Trophoblast cell (in vitro differentiated cells and primary cell): ENCODE measurements at regions not wholly inside any gene's neighbourhood (a gene's known extent, or its start where the extent isn't known, plus 50 kb on each side); places are given as distances from the start of the nearest gene placed in this dataset.
"Not testable (repeated sequence)": the region's sequence is repeated elsewhere in the genome, so short reads cannot be mapped to it uniquely, and the experiment has no call there.

ENCODE experiments used
- DNase-seq, 2 donors: peaks; one replicate each; pipeline ENCODE4 v3.0.0-alpha.2; 2016
- H2AFZ ChIP-seq: 2 replicates; pipeline ENCODE4 v1.6.1; 2013; ENCODE audit warnings: low read length, moderate library complexity, mild to moderate bottlenecking; ENCODE audit not compliant: insufficient read depth, poor library complexity
- H2AK5ac ChIP-seq: 2 replicates; pipeline ENCODE4 v1.6.1; 2013; ENCODE audit warnings: mild to moderate bottlenecking, low read length
- H2BK120ac ChIP-seq: 2 replicates; pipeline ENCODE4 v1.6.1; 2013; ENCODE audit warnings: low read length, mild to moderate bottlenecking, moderate library complexity; ENCODE audit not compliant: insufficient read depth, poor library complexity
- H2BK12ac ChIP-seq: 2 replicates; pipeline ENCODE4 v1.6.1; 2013; ENCODE audit warnings: mild to moderate bottlenecking, low read length, moderate library complexity
- H2BK5ac ChIP-seq: 2 replicates; pipeline ENCODE4 v1.6.1; 2013; ENCODE audit warnings: low read length, low read depth, moderate library complexity, mild to moderate bottlenecking; ENCODE audit not compliant: poor library complexity
- H3K14ac ChIP-seq: 2 replicates; pipeline ENCODE4 v1.6.1; 2013; ENCODE audit warnings: mild to moderate bottlenecking, low read length
- H3K18ac ChIP-seq: 2 replicates; pipeline ENCODE4 v1.6.1; 2013; ENCODE audit warnings: mild to moderate bottlenecking, low read length
- H3K23ac ChIP-seq: 2 replicates; pipeline ENCODE4 v1.6.1; 2013; ENCODE audit warnings: low read length
- H3K27ac ChIP-seq: 2 replicates; pipeline ENCODE4 v1.5.1; 2013; ENCODE audit warnings: low read depth, mild to moderate bottlenecking, inconsistent platforms, low read length, moderate library complexity
- H3K27me3 ChIP-seq: 2 replicates; pipeline ENCODE4 v1.6.1; 2013; ENCODE audit warnings: inconsistent platforms, mild to moderate bottlenecking, low read length, moderate library complexity; ENCODE audit not compliant: insufficient read depth
- H3K36me3 ChIP-seq, 2 experiments: 1 replicate in 1 of 2; 2 replicates in 1 of 2; pipeline ENCODE4 v1.6.1; 2013; ENCODE audit warnings: low read length in 2 of 2, mild to moderate bottlenecking in 2 of 2, moderate library complexity in 1 of 2; ENCODE audit not compliant: insufficient read depth in 2 of 2, control insufficient read depth in 1 of 2
- H3K4ac ChIP-seq: 2 replicates; pipeline ENCODE4 v1.6.1; 2013; ENCODE audit warnings: low read depth, mild to moderate bottlenecking, low read length, moderate library complexity
- H3K4me1 ChIP-seq, 2 experiments: 1 replicate in 1 of 2; 2 replicates in 1 of 2; pipeline ENCODE4 v1.6.1; 2013; ENCODE audit warnings: low read length in 2 of 2, mild to moderate bottlenecking in 2 of 2, moderate library complexity in 1 of 2; ENCODE audit not compliant: insufficient read depth in 2 of 2, control insufficient read depth in 1 of 2
- H3K4me2 ChIP-seq: 2 replicates; pipeline ENCODE4 v1.6.1; 2013; ENCODE audit warnings: inconsistent platforms, mild to moderate bottlenecking, low read length, moderate library complexity
- H3K4me3 ChIP-seq: 2 replicates; pipeline ENCODE4 v1.5.1; 2013; ENCODE audit warnings: mild to moderate bottlenecking, low read depth, low read length, inconsistent platforms
- H3K79me1 ChIP-seq: one replicate; pipeline ENCODE4 v1.6.1; 2013; ENCODE audit warnings: low read length
- H3K79me2 ChIP-seq: 2 replicates; pipeline ENCODE4 v1.6.1; 2013; ENCODE audit warnings: low read length, mild to moderate bottlenecking; ENCODE audit not compliant: control insufficient read depth, insufficient read depth, poor library complexity
- H3K9ac ChIP-seq: 2 replicates; pipeline ENCODE4 v1.6.1; 2013; ENCODE audit warnings: mild to moderate bottlenecking, low read length
- H3K9me3 ChIP-seq: 2 replicates; pipeline ENCODE4 v1.6.1; 2013; ENCODE audit warnings: low read depth, mild to moderate bottlenecking, control low read depth, inconsistent platforms, low read length; ENCODE audit not compliant: insufficient read depth
- H4K12ac ChIP-seq: 2 replicates; pipeline ENCODE4 v1.6.1; 2013; ENCODE audit warnings: low read depth, mild to moderate bottlenecking, low read length, moderate library complexity
- H4K8ac ChIP-seq: 2 replicates; pipeline ENCODE4 v1.6.1; 2013; ENCODE audit warnings: low read depth, mild to moderate bottlenecking, low read length, moderate library complexity
- H4K91ac ChIP-seq: one replicate; pipeline ENCODE4 v1.6.1; 2013; ENCODE audit warnings: low read depth, mild to moderate bottlenecking, low read length, moderate library complexity
- WGBS: extraction: QIAGEN DNeasy Blood & Tissue Kit; methylation state at CpG from one replicate; pipeline ENCODE4 v1.1.7; 2013; ENCODE audit warnings: missing lambda C conversion rate; ENCODE audit not compliant: insufficient read length, insufficient coverage; ENCODE audit errors: extremely low coverage; 5-methylcytosine and 5-hydroxymethylcytosine counted together

DNA sequence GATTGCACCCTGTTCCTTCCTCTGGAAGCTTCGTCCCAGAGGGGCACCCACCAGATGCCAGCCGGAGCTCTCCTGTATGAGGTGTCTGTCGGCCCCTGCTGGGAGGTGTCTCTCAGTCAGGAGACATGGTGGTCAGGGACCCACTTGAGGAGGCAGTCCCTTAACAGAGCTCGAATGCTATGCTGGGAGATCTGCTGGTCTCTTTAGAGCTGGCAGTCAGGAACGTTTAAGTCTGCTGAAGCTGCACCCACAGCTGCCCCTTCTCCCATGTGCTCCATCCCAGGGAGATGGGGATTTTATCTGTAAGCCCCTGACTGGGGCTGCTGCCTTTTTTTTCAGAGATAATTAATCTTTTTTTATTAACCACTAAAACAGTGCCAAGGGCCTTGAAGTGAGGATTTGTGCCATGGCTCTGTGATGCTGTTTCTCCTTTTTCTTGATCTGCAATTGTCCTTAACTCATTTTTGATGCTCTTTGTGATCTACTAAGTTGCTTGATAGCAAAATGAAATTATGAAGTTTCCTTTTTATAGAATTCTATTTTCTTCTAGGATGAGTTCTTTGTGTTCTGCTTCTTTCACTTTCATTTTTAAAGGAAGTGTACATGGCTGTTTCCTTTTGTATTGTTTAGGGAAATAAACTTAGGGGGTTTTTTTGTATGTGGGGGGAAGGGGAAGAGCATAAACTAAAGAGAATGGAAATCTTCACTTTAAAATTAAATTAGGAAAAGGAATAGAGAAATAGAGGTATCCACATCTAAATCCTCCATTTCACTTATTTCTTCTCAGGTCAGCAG, 2275.9 kb downstream of the EPHA3 start:
- H3K4ac ChIP-seq, H2AK5ac ChIP-seq, H3K27me3 ChIP-seq, H2AFZ ChIP-seq, H3K27ac ChIP-seq, H3K4me3 ChIP-seq, H3K79me1 ChIP-seq, H3K36me3 ChIP-seq, H4K12ac ChIP-seq, H3K18ac ChIP-seq, H3K4me2 ChIP-seq, H3K9me3 ChIP-seq, H3K79me2 ChIP-seq, H4K91ac ChIP-seq, H3K4me1 ChIP-seq, H3K14ac ChIP-seq, H4K8ac ChIP-seq, H2BK12ac ChIP-seq, H2BK5ac ChIP-seq, H3K23ac ChIP-seq, H2BK120ac ChIP-seq, H3K9ac ChIP-seq, DNase-seq: not testable (repeated sequence)
- no CpG with 5 or more reads among the region's 5 CpGs for WGBS

DNA sequence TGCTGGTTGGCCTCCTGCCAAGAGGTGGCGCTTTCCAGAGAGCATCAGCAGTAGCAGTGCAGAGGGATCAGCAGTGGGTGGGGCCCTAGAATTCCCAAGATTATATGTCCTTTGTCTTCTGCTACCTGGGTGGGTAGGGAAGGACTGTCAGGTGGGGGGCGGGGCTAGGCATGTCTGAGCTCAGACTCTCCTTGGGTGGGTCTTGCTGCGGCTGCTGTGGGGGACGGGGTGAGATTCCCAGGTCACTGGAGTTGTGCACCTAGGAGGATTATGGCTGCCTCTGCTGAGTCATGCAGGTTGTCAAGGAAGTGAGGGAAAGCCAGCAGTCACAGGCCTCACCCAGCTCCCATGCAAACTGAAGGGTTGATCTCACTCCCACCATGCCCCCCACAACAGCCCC, 2296.5 kb downstream of the EPHA3 start:
- not testable (repeated sequence) for H3K14ac ChIP-seq, DNase-seq, H3K79me2 ChIP-seq, H3K36me3 ChIP-seq, H4K91ac ChIP-seq, H3K18ac ChIP-seq, H4K8ac ChIP-seq, H2AK5ac ChIP-seq, H2BK5ac ChIP-seq, H2BK12ac ChIP-seq, H2AFZ ChIP-seq, H4K12ac ChIP-seq, H3K4me3 ChIP-seq, H2BK120ac ChIP-seq, H3K4me2 ChIP-seq, H3K9ac ChIP-seq, H3K9me3 ChIP-seq, H3K27ac ChIP-seq, H3K4ac ChIP-seq, H3K27me3 ChIP-seq, H3K4me1 ChIP-seq, H3K23ac ChIP-seq, H3K79me1 ChIP-seq
- no CpG with 5 or more reads among the region's 4 CpGs for WGBS

DNA sequence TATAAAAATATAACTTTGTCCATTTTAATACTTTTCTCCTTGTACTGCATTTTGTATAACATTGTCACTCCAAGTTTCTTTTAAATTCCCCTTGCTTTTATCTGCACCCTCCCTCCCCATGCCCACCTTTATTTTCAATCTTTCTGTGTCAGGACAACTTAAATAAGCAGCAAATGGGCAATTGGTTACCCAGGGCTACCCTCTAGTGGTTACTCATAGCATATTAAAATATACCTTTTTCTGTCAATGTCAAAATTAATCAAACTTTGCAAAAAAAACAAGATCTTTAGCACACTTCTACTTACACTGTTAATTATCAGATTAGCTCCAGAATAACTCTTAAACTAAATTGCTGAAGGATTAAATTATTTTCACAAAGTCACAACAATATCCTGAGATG, 2334.6 kb downstream of the EPHA3 start:
- H3K4me2 ChIP-seq, H2BK5ac ChIP-seq, H3K27ac ChIP-seq, H3K27me3 ChIP-seq, H3K4me1 ChIP-seq, H4K12ac ChIP-seq, H3K79me1 ChIP-seq, H2AFZ ChIP-seq, H3K4me3 ChIP-seq, H3K9ac ChIP-seq, H4K91ac ChIP-seq, H3K79me2 ChIP-seq, H4K8ac ChIP-seq, H3K14ac ChIP-seq, H3K4ac ChIP-seq, H2BK12ac ChIP-seq, H2AK5ac ChIP-seq, H3K36me3 ChIP-seq, H3K23ac ChIP-seq, H2BK120ac ChIP-seq, H3K9me3 ChIP-seq, DNase-seq, H3K18ac ChIP-seq: not testable (repeated sequence)

DNA sequence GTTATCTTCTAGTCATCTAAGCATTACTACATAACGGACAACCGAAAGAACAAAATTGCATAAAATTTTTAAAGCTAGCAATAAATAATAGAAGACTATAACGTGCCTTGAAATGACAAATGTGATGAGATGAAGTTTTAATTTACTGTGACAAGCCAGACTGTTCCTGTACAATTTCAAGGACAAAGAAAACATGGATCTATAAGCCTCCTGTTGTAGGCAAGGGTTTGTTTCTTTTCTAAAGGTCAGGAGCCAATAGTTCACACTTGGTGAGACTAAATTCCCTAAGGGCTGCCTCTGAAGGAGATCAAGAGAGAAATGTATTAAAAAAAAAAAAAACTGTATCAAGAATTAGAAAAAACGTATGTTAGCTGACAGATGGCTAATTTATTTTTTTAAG, 2335.1 kb downstream of the EPHA3 start:
- not testable (repeated sequence) for H3K79me1 ChIP-seq, H3K27ac ChIP-seq, H3K9ac ChIP-seq, H4K12ac ChIP-seq, H3K14ac ChIP-seq, H3K27me3 ChIP-seq, H3K4me2 ChIP-seq, H4K8ac ChIP-seq, H3K9me3 ChIP-seq, H3K4me1 ChIP-seq, H4K91ac ChIP-seq, DNase-seq, H2BK5ac ChIP-seq, H3K79me2 ChIP-seq, H2BK12ac ChIP-seq, H3K23ac ChIP-seq, H3K18ac ChIP-seq, H2BK120ac ChIP-seq, H2AFZ ChIP-seq, H3K4ac ChIP-seq, H3K4me3 ChIP-seq, H3K36me3 ChIP-seq, H2AK5ac ChIP-seq
- no CpG with 5 or more reads among the region's 4 CpGs for WGBS
